Peyer's patch (tissue), 4 donors: ENCODE measurements at regions not wholly inside any gene's neighbourhood (a gene's known extent, or its start where the extent isn't known, plus 50 kb on each side); places are given as distances from the start of the nearest gene placed in this dataset.
A peak's percentile ranks its signal among the peaks of the same experiment; 100 is the strongest.

Source experiments
- DNase-seq, 3 donors: peaks; one replicate each; pipeline ENCODE4 v3.0.0-alpha.2; 2017 to 2019
- H3K27ac ChIP-seq, 4 donors: fragments of 200-600 bp; sonication (generic); one replicate each; pipeline ENCODE4 v1.5.1; 2016 to 2019
- H3K27me3 ChIP-seq, 2 donors: fragments of 200-600 bp; sonication (generic); one replicate each; pipeline ENCODE4 v1.5.1; 2019
- H3K36me3 ChIP-seq, 3 donors: fragments of 200-600 bp; sonication (generic); one replicate each; pipeline ENCODE4 v1.5.1; 2016 to 2019
- H3K4me1 ChIP-seq, 4 donors: fragments of 200-600 bp; sonication (generic); one replicate each; pipeline ENCODE4 v1.5.1; 2016 to 2019
- H3K4me3 ChIP-seq, 4 donors: fragments of 200-600 bp; sonication (generic); 1 replicate in 3 of 4; 2 replicates in 1 of 4; pipeline ENCODE4 v1.5.1; 2016 to 2019; ENCODE audit warnings: mild to moderate bottlenecking in 1 of 4
- H3K9me3 ChIP-seq, 4 donors: fragments of 200-600 bp; sonication (generic); one replicate each; pipeline ENCODE4 v1.5.1; 2016 to 2019; ENCODE audit warnings: mild to moderate bottlenecking in 1 of 4
- POLR2A ChIP-seq, 2 donors: fragments of 450-650 bp; IDR thresholded peaks; one replicate each; pipeline ENCODE4 v1.5.1; 2017; ENCODE audit warnings: antibody characterized with exemption in 2 of 2, mild to moderate bottlenecking in 2 of 2, moderate library complexity in 2 of 2
- TF ChIP-seq, protein P1 (sequence below), 6 experiments: fragments of 450-650 bp in 4 of 6; fragments of 200-600 bp in 2 of 6; sonication (generic) in 1 of 6; IDR thresholded peaks; one replicate each; pipeline ENCODE4 v1.5.1; 2017 to 2019; ENCODE audit warnings: antibody characterized with exemption in 6 of 6, mild to moderate bottlenecking in 3 of 6, moderate library complexity in 1 of 6

DNA sequence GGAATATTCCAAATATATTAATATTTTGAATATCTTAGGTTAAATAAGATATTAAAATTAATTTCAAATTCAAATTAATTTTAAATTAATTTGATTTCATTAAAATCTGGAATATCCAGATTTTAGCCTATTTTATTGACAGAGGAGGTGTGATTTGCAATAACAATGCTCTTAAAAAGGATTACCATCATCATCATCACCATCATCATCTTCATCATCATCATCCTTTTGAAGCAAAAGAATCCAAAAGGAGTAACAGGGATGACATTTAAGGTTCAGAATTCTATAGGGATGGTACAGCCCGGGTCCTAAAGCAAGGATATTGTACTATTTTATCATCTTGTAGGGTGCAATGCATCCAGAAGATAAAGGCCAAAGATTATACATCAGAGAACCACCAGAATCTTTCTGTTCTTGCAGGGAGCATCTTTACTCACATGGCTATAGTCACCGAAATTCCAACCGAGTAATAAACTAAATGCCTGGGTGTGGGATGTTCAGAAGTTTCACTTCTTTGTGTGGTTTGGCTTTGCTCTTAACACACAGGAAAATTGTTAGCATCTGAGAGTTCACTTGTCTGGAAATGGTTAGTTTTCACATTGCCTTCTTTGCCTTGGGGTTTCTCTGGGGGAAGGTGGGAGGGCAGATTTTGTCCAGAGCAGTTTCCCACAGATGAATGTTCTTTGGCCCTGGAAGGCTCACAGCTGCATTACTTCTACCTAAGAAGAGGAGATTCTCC is 99.1 kb upstream of the ITGA6 start:
- H3K4me3 ChIP-seq = no peak overlapping the region
- H3K4me1 ChIP-seq = peaks cover 0 to 7% (median 0%) of the 10 kb centered on the region in 4 donors
- TF ChIP-seq, protein P1, sequence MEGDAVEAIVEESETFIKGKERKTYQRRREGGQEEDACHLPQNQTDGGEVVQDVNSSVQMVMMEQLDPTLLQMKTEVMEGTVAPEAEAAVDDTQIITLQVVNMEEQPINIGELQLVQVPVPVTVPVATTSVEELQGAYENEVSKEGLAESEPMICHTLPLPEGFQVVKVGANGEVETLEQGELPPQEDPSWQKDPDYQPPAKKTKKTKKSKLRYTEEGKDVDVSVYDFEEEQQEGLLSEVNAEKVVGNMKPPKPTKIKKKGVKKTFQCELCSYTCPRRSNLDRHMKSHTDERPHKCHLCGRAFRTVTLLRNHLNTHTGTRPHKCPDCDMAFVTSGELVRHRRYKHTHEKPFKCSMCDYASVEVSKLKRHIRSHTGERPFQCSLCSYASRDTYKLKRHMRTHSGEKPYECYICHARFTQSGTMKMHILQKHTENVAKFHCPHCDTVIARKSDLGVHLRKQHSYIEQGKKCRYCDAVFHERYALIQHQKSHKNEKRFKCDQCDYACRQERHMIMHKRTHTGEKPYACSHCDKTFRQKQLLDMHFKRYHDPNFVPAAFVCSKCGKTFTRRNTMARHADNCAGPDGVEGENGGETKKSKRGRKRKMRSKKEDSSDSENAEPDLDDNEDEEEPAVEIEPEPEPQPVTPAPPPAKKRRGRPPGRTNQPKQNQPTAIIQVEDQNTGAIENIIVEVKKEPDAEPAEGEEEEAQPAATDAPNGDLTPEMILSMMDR (IDR thresholded peaks at IDR 0.05) = no peak
- TF ChIP-seq POLR2A (IDR thresholded peaks at IDR 0.05) = no peak
- DNase-seq = no peak
- H3K27ac ChIP-seq = peak overlapping the region in 2 of 4 donors; percentile 30 to 79
- H3K27me3 ChIP-seq = no peaks in the 10 kb centered on the region
- no peaks in the 10 kb centered on the region for H3K9me3 ChIP-seq
- no peaks in the 10 kb centered on the region for H3K36me3 ChIP-seq

- no peaks in the 10 kb centered on the region for H3K9me3 ChIP-seq
- DNase-seq = no peak
- TF ChIP-seq, protein P1 (IDR thresholded peaks at IDR 0.05) = no peak
- no peak for TF ChIP-seq POLR2A (IDR thresholded peaks at IDR 0.05)
- peaks cover 0 to 7% (median 0%) of the 10 kb centered on the region in 4 donors for H3K4me1 ChIP-seq
- H3K27me3 ChIP-seq = no peaks in the 10 kb centered on the region
- H3K4me3 ChIP-seq = no peak overlapping the region
- H3K36me3 ChIP-seq = no peaks in the 10 kb centered on the region
- peak overlapping the region in 3 of 4 donors; percentile 30 to 79 (median 62) for H3K27ac ChIP-seq
Measured at GRCh38 chr2:172329416-172329773, 98.0 kb upstream of the ITGA6 start.

DNA sequence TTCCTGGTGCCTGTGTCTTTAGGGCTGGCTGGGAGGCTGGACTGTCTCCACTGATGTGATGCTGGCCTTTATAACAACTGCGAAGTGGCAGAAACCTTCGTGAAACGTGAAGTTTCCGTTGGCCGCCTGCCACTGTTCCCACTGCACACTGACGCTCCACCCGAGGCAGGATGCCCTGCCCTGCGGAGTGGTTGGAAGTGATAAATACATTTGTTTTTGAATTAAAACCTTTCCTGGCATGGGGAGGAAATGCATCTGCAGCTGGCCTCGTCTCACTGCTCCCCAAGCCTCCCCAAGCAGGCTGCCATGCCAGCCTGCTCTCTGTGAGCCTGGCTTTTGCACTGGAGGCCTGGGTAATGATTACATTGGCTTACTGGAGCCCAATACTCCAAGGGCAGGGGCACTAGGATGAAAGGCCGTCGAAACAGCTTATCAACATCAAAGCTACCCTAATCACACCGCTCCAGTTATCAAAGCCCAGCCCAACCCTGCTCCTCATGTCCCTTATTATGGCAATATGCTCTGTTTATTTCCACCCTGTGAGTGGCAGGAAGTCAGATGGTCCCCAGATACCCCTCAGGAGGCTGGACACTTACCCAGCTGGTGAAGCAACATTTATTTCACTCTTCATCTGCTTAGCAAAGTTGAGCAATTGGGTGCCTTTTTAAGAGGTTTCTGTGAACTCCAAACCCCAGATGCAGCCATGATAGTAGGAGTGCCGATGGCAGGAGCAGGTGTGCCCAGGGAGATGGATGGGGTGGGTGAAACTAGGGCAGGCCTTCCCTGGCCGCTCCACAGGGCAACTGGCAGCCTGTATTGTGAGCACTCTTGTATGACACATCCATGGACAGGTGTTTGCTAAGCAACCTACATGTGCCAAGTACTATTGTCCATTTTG is 97.4 kb upstream of the ITGA6 start:
- H3K36me3 ChIP-seq = no peaks in the 10 kb centered on the region
- H3K27me3 ChIP-seq = no peaks in the 10 kb centered on the region
- no peaks in the 10 kb centered on the region for H3K9me3 ChIP-seq
- H3K4me3 ChIP-seq = no peak overlapping the region
- peak overlapping the region in 3 of 4 donors; percentile 30 to 79 (median 62) for H3K27ac ChIP-seq
- peak in 2 of 3 donors; percentile 72 to 77 for DNase-seq
- TF ChIP-seq POLR2A (IDR thresholded peaks at IDR 0.05) = no peak
- TF ChIP-seq, protein P1 (IDR thresholded peaks at IDR 0.05) = no peak
- peaks cover 0 to 7% (median 0%) of the 10 kb centered on the region in 4 donors for H3K4me1 ChIP-seq

DNA sequence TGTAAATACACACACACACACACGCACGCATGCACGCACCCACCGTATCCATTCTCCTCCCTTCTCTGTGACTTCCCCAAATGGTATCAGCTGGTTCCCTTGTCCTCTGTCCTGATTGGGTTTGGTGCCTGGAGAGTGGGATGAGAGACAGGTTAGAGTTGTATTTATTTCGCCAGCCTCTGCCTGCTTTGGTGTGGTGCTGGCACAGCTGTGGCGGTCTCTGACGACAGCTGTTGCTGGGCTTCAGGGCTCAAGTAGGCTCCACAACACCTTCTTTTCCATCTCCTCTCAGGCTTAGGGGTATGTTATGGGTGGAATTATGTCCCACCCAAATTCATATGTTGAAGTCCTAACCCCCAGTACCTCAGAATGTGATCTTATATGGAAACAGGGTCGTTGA is 94.9 kb upstream of the ITGA6 start:
- peaks cover 0 to 21% (median 0%) of the 10 kb centered on the region in 4 donors for H3K4me1 ChIP-seq
- no peaks in the 10 kb centered on the region for H3K27me3 ChIP-seq
- no peak overlapping the region for H3K4me3 ChIP-seq
- no peak overlapping the region for H3K27ac ChIP-seq
- H3K9me3 ChIP-seq = no peaks in the 10 kb centered on the region
- TF ChIP-seq POLR2A (IDR thresholded peaks at IDR 0.05) = no peak
- TF ChIP-seq, protein P1 (IDR thresholded peaks at IDR 0.05) = no peak
- H3K36me3 ChIP-seq = no peaks in the 10 kb centered on the region
- DNase-seq = no peak

DNA sequence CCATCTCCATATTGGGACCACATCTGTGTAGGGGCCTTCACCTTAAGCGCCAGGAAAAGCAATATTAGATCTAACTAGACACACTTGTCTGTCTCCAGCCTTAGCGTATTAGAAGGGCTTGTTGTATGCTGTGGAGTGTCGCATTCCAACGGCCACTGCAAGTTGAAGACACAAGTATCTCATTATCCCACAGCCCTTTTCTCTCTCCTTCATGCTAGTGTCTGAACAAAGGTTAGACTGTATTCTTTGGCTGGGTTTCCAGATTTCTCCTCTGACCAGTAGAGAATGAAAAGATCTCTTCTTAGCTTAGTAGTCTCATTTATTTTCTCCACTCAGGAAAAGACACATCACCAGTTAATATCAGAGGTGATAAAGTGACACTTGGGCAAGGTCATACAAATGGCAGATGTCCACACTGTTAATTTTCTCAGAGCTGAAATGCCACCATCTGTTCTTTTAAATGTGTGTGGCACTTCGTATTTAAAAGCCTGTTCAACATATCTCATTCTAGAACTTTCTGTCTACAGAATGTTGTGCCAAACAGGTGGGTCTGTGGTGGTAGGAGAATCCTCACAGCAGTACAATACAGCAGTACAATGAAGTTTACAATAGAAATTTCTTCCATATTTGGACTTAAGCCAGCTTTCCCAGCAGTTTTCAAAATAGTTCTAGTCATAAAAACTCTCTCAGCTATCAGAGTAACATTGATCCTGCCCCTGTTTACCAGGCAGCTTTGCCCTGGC is 94.0 kb upstream of the ITGA6 start:
- H3K27ac ChIP-seq = no peak overlapping the region
- no peak overlapping the region for H3K4me3 ChIP-seq
- TF ChIP-seq, protein P1 (IDR thresholded peaks at IDR 0.05) = no peak
- no peak for TF ChIP-seq POLR2A (IDR thresholded peaks at IDR 0.05)
- no peaks in the 10 kb centered on the region for H3K36me3 ChIP-seq
- no peak for DNase-seq
- H3K4me1 ChIP-seq = peaks cover 0 to 21% (median 0%) of the 10 kb centered on the region in 4 donors
- no peaks in the 10 kb centered on the region for H3K9me3 ChIP-seq
- H3K27me3 ChIP-seq = no peaks in the 10 kb centered on the region
